Colon (tissue), 2 donors: ENCODE measurements at regions not wholly inside any gene's neighbourhood (a gene's known extent, or its start where the extent isn't known, plus 50 kb on each side); places are given as distances from the start of the nearest gene placed in this dataset.

Source experiments
- FAIRE-seq: peaks from 2 replicates; lab custom pipeline; 2012; peaks lifted over from hg19 to GRCh38; lab: Jason Lieb, UNC
- donor health status: control.
- donor health status: control.

DNA sequence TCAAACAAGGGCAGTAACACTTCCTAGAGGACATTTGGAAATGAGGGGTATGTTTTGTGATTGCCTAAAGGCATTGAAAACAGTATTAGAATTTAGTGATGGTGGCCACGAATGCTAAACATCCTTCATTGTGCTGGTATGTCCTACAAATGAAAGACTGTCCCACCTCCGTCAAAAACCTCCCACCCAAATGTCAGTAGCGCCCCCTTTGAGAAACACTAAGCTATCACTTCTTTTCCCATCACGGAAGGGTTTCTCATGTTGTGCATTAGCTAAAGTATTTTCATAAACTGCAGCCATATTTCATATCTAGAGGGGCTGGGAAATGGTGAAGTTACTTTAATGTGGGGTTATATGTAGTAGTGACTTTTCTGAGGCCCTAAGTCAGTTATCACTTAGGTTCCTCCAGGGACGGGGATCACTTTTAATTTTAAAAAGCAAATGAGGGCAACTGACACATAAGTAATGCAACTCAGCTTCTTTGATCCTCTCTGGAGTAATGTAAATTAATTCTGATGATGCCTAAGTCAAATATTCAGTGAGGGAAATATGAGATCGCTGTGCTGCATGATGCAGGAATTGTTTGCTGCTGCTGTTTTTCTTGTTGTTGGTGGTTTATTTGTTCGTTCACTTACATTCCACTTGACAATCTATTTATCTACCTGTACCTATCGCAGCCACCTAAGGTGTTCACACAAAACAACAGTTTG is 1403.4 kb upstream of the TENM4 start:
- no peak for FAIRE-seq

DNA sequence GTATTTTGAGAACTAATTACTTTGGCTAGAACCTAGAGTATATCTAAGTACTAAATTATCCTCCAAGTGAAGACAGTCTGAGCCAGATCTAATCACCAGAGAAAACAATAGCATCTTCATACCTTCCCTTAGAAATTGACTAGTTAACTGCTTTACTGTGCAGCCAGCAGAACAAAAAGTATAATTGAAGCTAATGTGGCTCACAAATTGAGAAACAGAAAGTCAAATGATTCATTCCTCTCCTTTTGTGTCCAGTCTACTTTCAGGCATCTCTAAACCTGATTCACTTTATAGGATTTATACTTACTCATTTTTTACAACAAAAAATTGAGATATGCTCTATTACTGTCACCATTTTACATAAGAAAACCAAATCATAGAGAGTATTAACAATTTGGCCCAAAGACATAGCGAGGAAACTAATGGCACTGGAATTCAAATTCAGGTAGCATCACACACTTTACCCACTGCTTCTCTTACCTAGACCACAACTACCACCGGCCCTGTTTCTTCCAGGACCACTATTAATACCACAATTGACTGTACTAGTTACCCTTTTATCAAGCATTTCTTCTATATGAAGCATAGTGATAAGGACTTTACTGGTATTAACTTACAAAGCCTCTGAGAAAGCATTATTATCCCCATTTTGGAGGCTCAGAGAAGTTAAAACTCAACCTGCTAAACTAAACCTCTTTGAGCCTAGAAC is 1402.6 kb upstream of the TENM4 start:
- no peak for FAIRE-seq

DNA sequence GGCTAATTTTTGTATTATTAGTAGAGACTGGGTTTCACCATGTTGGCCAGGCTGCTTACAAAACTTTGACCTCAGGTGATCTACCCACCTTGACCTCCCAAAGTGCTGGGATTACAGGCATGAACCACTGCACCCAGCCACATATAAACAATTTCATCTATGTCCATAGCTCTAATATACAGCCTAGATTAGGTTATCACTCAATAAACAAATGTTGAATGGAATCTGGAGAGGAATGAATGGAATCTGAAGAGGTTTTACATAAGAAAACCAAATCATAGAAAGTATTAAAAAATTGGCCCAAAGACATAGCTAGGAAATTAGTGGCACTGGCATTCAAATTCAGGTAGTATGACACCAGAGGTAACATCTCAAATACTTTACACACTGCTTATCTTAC is 1401.4 kb upstream of the TENM4 start:
- FAIRE-seq = no peak

DNA sequence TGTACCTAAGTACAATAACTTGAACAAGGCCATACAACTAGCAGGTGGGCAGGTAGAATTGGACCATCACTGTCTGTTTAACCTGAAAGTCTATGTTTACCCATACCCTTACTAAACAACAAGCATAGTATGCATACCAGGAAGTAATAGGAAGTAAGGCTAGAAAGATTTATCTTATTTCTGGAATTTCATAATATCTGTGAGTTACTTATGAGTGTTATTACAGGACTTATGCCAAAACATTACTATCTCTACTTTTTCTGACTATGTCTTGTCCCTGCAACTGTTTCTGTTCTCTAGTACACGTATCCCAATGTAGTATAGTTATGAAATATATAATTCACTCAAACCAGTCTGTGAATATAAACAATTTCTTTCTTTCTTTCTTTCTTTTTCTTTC is 1400.8 kb upstream of the TENM4 start:
- no peak for FAIRE-seq

DNA sequence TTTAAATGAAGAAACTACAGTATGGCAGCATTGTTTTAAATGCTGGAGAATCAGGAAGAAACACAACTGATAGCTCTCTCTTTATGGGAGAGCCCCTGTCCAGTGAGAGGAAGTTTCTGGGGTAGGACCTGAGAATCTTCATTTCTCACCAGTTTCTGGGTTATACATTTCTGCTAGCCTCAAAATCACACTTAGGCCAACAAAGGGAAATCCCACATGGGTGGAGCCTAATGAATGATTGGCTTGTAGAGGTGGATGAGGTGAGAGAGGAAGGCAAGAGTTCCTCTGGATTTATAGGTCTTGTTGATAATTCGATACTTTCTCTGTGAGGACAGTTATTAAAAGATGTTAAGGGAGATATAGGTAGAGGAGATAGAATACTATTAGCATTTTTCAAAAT is 1397.3 kb upstream of the TENM4 start:
- FAIRE-seq = no peak

DNA sequence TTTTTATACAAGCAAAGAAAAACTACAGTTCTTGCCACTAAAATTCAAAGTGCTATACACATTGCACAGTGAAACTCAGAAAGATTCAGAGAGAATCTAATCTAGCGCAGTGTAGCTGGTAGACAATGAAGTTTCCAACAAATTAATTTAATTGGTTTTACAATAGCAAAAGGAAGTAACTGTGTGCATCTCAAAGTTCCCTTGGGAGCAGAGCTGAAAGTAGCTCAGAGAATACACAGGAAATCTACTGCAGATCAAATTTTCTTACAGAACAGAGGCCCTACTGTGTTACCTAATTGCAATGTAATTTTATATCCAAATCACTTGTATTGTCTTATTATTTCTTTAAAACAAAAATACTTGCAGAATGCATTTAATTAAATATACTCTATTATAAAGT is 1396.2 kb upstream of the TENM4 start:
- no peak for FAIRE-seq

DNA sequence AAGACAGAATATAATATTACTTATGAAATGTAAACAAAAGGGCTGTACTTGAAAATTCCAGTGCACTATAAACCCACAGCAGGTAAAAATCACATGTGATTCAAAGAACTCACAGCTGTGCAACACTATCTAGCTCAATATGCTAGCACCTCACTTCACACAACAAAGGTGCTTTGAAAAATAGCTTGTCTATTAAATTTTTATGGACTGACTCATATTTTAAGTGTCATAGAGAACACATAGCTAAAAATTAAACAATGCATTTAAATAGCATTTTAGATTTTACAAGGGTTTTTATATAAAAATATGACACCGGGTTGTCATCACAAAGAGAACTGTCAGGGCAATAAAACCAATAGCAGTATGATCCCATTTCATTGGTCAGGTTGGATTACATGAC is 1390.5 kb upstream of the TENM4 start:
- FAIRE-seq = no peak

DNA sequence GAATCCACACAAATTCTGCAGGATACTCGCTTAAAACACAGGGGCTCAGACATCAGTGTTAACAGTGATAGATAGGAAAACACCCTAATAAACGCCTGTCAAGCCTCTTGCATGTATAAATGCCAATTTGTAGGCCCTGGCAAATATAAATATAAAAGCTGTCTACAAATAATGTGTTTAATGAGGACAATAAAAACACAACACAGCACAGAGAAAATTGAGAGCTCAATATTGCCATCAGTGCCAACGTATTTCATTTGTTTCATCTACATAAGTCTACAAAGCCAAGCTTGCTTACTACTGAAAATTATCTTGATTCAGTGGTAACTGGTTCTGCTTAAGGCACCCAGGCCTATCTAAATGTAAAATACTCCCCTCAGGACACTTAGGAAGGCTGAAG is 1387.0 kb upstream of the TENM4 start:
- FAIRE-seq = no peak

DNA sequence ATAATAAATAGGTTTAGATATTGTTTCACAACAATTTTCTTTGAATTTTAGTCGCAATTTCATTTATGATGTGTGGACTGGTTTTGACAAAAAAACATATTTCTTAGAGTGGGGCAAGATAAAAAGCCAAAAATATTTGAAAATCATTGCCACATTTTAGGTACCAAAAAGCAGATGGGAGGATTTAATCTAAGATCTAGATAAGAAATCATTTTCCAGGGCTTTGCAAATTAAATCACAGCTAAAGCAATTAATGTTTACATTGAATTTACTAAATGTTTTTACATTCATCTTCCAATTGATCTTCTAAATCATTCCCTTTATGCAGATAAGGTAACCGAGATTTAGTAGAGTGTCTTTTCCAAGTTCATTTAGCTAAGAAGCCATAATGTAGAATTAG is 1386.0 kb upstream of the TENM4 start:
- FAIRE-seq = no peak

DNA sequence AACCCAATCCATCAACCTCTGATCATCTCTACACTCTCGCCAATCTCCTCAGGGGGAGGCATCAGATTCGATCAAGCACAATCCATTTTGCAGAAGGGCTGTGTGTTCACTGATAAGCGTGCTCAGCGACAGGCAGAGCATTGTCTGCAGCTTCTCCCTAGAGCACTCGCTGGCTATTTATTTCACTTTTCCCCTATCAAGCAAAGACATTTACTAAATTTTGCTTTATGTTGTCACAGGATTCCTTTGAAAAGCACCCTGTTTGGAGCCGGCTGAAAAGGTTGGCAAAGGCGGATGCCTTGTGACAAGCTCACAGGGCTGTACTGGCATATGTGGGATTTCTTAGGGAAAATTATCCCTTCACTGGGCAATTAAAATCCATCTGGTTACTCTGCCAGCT is 1381.5 kb upstream of the TENM4 start:
- no peak for FAIRE-seq

DNA sequence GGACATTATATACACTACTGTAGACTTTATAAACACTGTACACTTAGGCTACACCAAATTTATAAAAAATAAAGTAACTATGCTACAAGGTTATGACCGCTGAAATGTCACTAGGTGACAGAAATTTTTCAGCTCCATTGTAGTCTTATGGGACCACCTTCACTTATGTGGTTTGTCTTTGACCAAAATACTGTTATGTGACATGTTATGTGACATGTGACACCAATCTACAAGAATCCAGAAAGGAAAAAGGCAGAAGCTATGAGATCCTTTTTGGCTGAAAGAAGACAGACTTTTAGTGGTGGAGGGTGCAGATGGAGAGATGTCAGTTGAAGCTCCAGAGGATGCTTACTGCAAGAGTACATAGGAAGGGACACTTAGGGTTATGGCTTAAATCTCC is 1378.4 kb upstream of the TENM4 start:
- no peak for FAIRE-seq

DNA sequence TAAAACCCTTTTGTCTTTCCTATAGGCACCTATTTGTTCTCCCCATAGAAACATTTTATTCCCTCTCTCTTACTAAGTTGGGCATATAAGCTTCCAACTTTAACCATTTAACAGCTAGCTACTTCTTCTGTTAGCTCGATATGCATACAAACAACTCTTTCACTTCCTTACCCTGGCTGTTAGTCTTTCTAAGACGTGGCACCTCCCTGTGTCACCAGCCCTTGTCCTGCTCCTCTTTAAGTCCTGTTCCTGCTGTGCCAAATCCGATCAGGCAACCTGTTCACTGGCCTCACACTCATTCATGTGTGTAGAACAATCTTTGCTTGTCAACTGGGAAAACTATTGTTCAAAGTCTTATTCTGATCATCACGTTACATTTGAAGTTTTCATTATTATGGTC is 1376.1 kb upstream of the TENM4 start:
- no peak for FAIRE-seq

DNA sequence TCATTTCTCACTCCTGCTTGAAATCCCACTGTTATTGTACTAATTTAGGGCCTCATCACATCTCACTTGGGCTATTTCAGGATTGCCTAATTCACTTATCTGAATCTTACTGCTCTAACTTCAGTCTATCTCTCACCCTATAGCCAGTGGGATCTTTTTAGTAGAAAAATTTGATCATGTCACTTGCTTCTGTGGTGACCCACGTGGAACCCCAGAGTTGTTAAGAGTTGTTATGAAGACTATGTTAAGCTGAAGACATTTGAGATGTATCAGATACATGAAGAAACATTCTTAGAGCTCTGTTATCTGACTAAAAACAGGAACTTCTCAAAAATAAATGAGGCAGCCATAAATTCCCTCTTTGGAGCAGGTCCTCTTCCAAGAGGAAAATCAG is 1375.6 kb upstream of the TENM4 start:
- FAIRE-seq = no peak

DNA sequence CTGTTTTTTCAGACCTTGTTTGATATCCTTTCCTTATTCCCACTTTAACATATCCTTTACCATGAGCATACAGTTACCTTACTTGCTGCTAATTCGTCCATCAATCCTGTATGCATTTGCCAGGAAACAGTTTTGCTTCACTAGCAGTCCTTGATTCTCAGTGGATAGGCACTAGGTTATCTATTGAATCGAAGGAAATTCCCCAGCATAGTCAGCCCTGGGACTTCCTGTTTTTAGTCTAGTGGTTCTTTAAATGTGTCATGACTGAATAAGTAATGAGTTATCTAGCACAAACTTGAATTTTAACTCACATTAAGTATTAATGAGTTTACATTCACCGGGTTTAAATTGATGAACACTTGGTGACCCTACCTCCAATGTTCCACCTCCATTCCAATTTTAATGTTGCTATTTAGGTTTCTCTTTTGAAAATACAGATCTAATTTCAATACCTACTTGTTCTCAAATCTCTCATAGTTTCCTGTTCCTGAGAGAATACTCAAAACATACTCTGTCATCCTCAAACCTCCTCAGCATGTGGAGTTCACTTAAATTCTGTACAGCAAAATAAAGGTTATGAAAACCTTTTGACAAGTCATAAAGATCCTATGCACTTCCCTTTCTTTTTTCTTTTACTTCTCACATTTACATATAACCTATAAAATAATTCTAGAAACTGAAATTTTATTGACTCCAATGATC is 1375.1 kb upstream of the TENM4 start:
- no peak for FAIRE-seq

DNA sequence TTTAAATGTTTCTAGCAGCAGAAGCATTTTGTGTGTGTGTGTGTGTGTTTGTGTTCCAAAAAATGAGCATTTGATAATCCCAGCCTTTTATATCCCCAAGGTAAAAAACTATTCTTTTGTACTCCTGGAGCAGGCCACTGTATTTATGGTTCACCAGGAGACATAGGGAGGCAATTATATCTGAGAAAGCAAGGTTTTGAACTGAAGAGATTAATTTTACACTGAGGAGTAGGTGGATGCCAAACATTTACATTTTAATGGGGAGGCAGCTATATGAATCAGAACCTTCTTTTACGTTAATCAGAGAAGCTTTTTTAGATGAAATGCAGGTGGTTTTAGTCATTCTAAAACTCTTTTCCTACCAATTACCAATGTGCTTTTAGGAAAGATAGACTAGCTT is 1374.0 kb upstream of the TENM4 start:
- no peak for FAIRE-seq

DNA sequence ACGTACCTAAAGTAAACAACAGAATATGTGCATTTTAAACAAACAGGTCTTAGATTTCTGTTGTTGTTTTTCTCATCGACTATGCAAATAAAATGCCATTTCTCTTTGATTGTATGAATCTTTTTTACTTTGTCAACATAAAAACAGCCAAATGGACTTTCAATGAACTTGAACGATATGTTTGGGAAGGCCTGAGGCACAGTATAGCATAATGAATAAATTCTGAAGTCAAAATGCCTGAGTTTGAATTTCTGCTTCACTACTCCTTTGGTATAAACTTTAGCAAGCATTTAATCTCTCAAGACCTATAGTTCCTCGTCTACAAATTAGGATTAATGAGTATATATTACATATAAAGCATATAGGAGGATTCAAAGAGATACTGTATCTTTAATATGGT is 1369.9 kb upstream of the TENM4 start:
- FAIRE-seq = no peak

DNA sequence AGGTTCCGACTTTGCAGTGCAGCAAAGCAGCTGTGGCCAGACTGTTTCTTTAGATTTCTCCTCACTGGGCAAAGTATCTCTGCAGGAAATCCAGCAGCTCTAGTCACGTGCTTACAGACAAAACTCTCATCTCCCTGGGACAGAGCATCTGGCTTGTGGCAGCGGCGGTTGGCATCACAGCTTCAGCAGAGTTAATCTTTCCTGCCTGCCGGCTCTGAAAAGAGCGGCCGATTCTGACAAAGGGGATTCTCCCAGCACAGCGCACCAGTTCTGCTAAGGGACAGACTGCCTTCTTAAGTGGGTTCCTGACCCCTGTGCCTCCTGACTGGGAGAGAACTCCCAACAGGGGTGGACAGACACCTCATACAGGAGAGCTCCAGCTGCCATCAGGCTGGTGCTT is 1357.3 kb upstream of the TENM4 start:
- no peak for FAIRE-seq

DNA sequence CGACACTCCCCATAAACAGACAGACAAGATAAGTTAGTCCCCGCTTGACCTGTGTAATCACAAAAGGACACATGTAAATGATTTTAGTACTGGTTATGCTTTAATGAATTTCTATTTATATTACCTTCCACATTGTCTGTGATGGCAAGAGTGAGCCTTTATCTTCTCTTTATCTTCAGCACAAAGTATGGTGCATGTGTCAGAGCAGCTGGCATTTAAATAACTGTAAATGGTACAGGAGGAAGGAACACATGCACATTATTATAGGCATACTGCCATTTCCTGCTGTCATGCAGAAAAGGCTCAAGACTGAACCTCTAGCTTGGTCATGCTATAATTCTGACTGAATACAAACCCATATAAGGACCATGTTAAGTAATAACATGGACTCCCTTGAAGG is 1342.7 kb upstream of the TENM4 start:
- FAIRE-seq = no peak

DNA sequence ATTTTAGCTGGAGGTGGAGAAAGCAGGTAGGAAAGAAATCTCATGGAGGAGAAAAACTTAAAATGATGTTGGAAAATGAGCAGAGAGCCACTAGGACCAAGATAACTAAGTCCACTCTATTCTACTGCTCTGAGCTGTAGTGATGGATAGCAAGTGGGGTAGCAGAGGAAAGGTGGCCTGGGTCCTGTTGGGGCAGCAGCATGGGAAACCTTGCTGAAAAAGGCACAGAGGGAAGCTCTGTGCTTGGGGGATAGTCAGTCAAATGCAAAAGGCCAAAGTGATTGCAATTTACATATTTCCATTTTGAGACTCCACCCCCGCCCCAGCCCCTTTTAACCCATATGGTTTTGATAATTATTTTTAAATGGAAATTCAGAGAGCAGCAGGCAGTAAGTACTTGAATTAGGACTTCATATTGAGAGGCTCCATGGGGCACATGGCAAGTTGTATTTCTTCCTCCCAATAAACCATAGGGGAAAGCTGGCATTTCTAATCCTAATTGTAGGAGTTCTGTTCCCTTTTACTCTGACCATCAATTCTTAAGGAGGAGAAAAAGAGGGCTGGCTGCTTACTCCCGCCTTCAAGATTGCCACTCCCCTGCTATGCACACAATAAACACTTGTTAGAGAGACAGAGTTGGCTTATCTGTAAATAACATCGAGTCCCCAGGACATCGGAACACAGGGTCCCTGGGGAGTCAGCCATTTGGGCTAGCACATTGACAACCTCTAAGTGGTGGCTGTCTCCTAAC is 1341.5 kb upstream of the TENM4 start:
- no peak for FAIRE-seq

DNA sequence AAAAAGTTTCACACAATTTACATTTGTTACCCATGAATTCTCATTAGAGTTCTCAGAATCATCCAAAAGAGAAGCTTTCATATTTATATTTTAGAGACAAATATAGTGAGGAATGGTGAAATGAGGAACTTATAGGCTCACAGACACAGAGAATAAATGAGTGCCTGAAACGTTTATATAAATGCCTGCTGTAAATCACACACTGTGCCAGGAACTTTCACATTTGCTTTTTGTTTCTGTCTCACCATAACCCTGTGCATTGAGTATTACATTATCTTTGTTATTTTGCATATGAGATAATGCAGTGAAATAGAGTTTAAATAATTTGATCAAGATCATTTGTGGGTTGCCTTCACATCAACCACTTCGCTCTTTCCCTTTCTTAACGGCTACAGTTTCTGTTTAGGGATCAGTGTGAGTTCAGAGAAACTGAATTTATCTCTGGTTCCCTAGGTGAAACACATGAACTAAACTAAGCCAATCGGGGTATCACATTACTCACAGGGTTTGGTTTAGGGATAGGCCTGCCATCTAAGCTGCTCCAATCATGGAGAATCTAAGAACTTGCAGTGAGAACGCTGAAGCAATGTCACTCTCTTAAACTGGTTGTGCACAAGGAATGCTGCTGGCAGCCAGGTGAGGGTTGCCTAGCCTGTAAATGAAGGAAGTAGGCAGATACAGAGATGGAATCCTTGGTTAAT is 1339.2 kb upstream of the TENM4 start:
- FAIRE-seq = no peak

DNA sequence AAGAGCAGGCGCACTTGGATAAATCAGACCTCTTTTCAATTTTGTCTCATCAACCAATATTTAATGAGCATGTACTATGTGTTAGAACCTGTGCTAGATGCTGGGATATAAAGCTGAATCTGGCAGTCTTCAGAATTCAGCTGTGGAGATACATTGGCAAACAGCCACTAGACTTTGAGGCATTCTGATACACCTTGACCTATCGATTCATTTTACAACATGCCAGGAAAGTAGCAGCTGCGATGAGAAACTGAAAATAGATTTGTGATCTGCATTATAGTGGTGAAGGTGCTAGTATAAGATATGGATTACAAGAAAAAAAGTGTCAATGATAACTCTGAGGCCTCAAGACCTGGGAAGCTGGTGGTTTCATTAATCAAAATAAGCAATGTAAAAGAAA is 1338.1 kb upstream of the TENM4 start:
- FAIRE-seq = no peak

DNA sequence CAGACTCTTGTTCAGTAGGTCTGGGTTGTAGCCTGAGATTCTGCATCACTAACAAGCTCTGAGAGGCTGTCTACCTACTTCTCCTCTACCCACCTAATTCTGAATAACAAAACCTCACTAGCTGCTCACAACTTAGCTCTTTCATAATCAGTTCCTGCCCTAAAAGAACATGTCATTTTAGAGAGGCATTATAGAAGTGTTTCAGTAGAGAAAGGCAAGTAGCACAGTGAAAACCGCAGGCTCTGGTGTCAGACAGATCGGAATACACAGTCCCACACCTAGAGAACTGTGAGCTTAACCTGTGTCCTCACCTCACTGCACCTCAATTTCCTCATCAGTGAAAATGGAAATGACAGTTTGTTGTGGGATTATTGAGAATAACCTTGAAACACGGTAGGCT is 1337.6 kb upstream of the TENM4 start:
- no peak for FAIRE-seq
